Mesendoderm (in vitro differentiated cells): ENCODE measurements at regions not wholly inside any gene's neighbourhood (a gene's known extent, or its start where the extent isn't known, plus 50 kb on each side); places are given as distances from the start of the nearest gene placed in this dataset.
A peak's percentile ranks its signal among the peaks of the same experiment; 100 is the strongest.
"Not testable (repeated sequence)": the region's sequence is repeated elsewhere in the genome, so short reads cannot be mapped to it uniquely, and the experiment has no call there.

Source experiments
- DNase-seq: peaks from one replicate; pipeline ENCODE4 v3.0.0; 2013
- H2AK5ac ChIP-seq: 2 replicates; pipeline ENCODE4 v1.6.1; 2013; ENCODE audit warnings: low read length, inconsistent platforms
- H2BK120ac ChIP-seq: 2 replicates; pipeline ENCODE4 v1.6.1; 2013; ENCODE audit warnings: low read depth, mild to moderate bottlenecking, low read length, moderate library complexity, mixed read lengths
- H2BK15ac ChIP-seq: replicated peaks from 2 replicates; pipeline ENCODE4 v1.6.1; 2013; ENCODE audit warnings: low read depth, mild to moderate bottlenecking, moderate library complexity
- H2BK5ac ChIP-seq: 2 replicates; pipeline ENCODE4 v1.6.1; 2013; ENCODE audit warnings: low read length, inconsistent platforms
- H3K18ac ChIP-seq: 2 replicates; pipeline ENCODE4 v1.6.1; 2013; ENCODE audit warnings: mild to moderate bottlenecking, low read length, mixed read lengths
- H3K23ac ChIP-seq: one replicate; pipeline ENCODE4 v1.6.1; 2013; ENCODE audit warnings: low read length
- H3K27ac ChIP-seq: 2 replicates; pipeline ENCODE4 v1.5.1; 2013; ENCODE audit warnings: low read depth, mild to moderate bottlenecking, inconsistent platforms, low read length, moderate library complexity
- H3K27me3 ChIP-seq: 2 replicates; pipeline ENCODE4 v1.6.1; 2013; ENCODE audit warnings: low read length, control low read depth, mild to moderate bottlenecking, inconsistent platforms; ENCODE audit not compliant: insufficient read depth, poor library complexity
- H3K36me3 ChIP-seq: 2 replicates; pipeline ENCODE4 v1.6.1; 2013; ENCODE audit warnings: low read length, inconsistent platforms; ENCODE audit not compliant: control insufficient read depth, insufficient read depth
- H3K4ac ChIP-seq: one replicate; pipeline ENCODE4 v1.6.1; 2013; ENCODE audit warnings: low read depth, mild to moderate bottlenecking, low read length, moderate library complexity
- H3K4me1 ChIP-seq: 2 replicates; pipeline ENCODE4 v1.6.1; 2013; ENCODE audit warnings: low read depth, low read length, inconsistent platforms; ENCODE audit not compliant: control insufficient read depth
- H3K4me2 ChIP-seq: 2 replicates; pipeline ENCODE4 v1.6.1; 2013; ENCODE audit warnings: low read length
- H3K4me3 ChIP-seq: 2 replicates; pipeline ENCODE4 v1.5.1; 2013; ENCODE audit warnings: mild to moderate bottlenecking, low read length
- H3K56ac ChIP-seq: one replicate; pipeline ENCODE4 v1.6.1; 2013; ENCODE audit warnings: low read length
- H3K79me1 ChIP-seq: 2 replicates; pipeline ENCODE4 v1.6.1; 2013; ENCODE audit warnings: low read length, inconsistent platforms
- H3K79me2 ChIP-seq: 2 replicates; pipeline ENCODE4 v1.6.1; 2013; ENCODE audit warnings: mild to moderate bottlenecking, low read length; ENCODE audit not compliant: control insufficient read depth, insufficient read depth
- H3K9ac ChIP-seq: 2 replicates; pipeline ENCODE4 v1.6.1; 2013; ENCODE audit warnings: low read length, inconsistent platforms
- H4K5ac ChIP-seq: one replicate; pipeline ENCODE4 v1.6.1; 2013; ENCODE audit warnings: low read length
- H4K8ac ChIP-seq: one replicate; pipeline ENCODE4 v1.6.1; 2013; ENCODE audit warnings: low read depth, mild to moderate bottlenecking, control low read depth, low read length, moderate library complexity
- WGBS: extraction: QIAGEN DNeasy Blood & Tissue Kit; methylation state at CpG from one replicate; pipeline ENCODE4 v1.1.7; 2013; ENCODE audit warnings: low lambda C conversion rate, missing lambda C conversion rate; ENCODE audit not compliant: insufficient coverage; ENCODE audit errors: extremely low coverage; 5-methylcytosine and 5-hydroxymethylcytosine counted together

DNA sequence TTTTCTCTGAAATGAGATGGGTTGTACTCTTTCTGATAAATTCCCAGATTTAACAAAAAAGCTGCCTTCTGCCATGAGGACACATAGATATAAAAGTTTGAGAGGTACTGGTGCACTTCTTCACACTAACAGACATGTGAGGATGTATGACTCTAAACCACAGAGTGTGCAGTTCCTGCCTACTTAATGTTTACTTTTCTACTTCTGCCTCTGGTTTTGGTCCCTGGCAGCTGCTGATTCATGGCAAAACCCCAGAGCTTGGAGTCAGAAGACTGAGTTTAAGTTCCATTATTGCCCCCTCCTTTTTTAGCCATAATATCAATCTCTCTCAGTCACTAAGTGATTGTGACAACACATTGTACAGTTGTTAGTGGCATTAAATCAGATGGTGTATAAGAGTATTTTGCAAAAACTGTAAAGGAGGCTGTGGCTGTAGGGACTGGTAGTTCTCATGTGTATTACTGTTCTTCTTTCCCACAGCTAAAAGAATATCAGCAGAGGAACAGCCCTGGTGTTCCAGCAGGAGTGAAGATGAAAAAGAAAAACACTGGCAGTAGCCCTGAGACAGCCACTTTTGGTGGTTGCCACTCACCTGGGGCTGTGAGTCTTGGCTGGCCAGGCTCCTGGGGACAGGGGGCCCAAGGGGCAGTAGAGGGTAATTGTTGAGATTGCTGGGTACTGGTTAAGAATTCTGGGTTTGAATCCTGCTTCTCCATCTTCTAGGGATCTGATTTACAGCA, 64.4 kb upstream of the CSPG4 start:
- H4K8ac ChIP-seq, H2AK5ac ChIP-seq, H3K23ac ChIP-seq, H3K27ac ChIP-seq, H3K4me2 ChIP-seq, DNase-seq, H3K56ac ChIP-seq, H3K9ac ChIP-seq, H3K36me3 ChIP-seq, H2BK15ac ChIP-seq, H4K5ac ChIP-seq, H3K18ac ChIP-seq, H2BK120ac ChIP-seq, H2BK5ac ChIP-seq, H3K4ac ChIP-seq, H3K4me3 ChIP-seq, H3K79me1 ChIP-seq, H3K27me3 ChIP-seq, H3K79me2 ChIP-seq, H3K4me1 ChIP-seq: not testable (repeated sequence)

DNA sequence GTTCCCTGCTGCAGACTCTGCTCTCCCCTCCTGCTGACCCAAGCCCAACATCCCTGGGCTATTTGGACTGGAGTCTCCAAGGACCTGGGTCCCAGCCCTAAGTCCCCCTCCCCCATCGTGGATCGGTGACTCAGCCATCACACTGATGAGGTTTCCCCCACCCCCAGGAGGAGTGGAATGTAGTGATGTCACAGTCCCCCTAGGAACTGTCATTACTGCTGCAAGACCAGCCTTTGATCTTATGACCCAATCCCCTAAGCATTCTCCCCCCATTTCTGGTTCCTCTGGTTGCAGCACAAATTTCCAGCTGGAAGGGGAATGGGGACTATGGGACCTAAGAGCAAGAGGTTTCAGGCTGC, 63.4 kb upstream of the CSPG4 start:
- Histone ChIP-seq H2BK120ac (no peak overlapping the region), H3K56ac (peak overlapping the region; percentile 15), H4K5ac (no peak overlapping the region), H4K8ac (no peak overlapping the region), H3K27me3 (no peaks in the 10 kb centered on the region), H3K27ac (no peak overlapping the region), H3K23ac (no peak overlapping the region), H3K79me2 (no peaks in the 10 kb centered on the region), H3K4me2 (no peak overlapping the region), H3K4ac (no peak overlapping the region), H3K9ac (no peak overlapping the region), H3K36me3 (no peaks in the 10 kb centered on the region), H3K18ac (peak overlapping the region; percentile 31), H3K79me1 (no peaks in the 10 kb centered on the region), H3K4me3 (no peak overlapping the region), H2AK5ac (no peak overlapping the region), H2BK15ac (no peak overlapping the region), H2BK5ac (no peak overlapping the region), H3K4me1 (peaks cover 6% of the 10 kb centered on the region)
- whole genome bisulfite sequencing, result no CpG with 5 or more reads among the region's 2 CpGs
- DNase-seq, result peak; percentile 96

DNA sequence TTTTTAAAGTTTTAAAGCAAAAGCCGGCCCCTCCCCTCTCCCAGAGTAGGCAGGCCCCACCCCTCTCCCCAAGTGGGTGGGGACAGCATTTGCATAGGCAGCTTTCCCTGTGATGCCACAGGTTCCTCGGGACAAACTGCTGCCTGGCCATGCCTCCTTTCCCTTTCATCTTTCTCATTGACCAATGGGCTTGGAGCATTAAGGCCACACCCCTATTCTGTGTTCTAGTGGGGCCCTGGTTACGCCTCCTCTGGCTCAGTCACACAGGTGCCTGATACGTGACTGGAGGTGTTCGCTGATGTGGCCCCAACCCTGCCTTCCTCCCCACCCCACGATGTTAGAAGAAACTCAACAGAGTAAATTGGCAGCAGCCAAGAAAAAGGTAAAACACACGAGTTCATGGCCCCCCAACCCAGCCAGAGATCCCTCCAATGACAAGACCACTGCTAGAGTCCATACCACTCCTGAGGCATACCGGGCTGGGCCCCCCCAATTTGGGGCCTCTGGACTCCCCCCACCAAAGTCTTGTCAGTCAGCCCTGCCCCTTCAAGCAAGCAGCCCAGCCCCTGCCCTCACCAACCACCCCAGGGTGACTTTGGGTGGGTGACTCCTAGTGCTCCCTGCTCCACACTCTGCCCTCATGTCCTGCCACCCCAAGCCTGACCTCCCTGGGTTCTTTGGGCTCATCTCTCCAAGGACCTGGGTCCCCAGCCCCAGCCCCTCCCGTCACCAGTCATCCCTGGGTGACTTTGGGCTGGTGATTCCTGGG, 62.8 kb upstream of the CSPG4 start:
- DNase-seq, result peak; percentile 91
- H2BK15ac ChIP-seq, result no peak overlapping the region
- H3K4me2 ChIP-seq, result no peak overlapping the region
- peaks cover 6% of the 10 kb centered on the region for H3K4me1 ChIP-seq
- no peak overlapping the region for H2BK120ac ChIP-seq
- H3K56ac ChIP-seq, result peak overlapping the region; percentile 15
- H3K27ac ChIP-seq, result no peak overlapping the region
- H3K9ac ChIP-seq, result no peak overlapping the region
- H3K18ac ChIP-seq, result peak overlapping the region; percentile 31
- no peak overlapping the region for H3K4ac ChIP-seq
- no peak overlapping the region for H3K4me3 ChIP-seq
- no CpG with 5 or more reads among the region's 9 CpGs for WGBS
- no peak overlapping the region for H4K8ac ChIP-seq
- no peaks in the 10 kb centered on the region for H3K79me2 ChIP-seq
- H3K27me3 ChIP-seq, result no peaks in the 10 kb centered on the region
- no peak overlapping the region for H4K5ac ChIP-seq
- no peaks in the 10 kb centered on the region for H3K79me1 ChIP-seq
- no peaks in the 10 kb centered on the region for H3K36me3 ChIP-seq
- no peak overlapping the region for H2BK5ac ChIP-seq
- H3K23ac ChIP-seq, result no peak overlapping the region
- no peak overlapping the region for H2AK5ac ChIP-seq

GRCh38 chr15:75773974-75774373, 61.3 kb upstream of the CSPG4 start:
- not testable (repeated sequence) for H2AK5ac ChIP-seq, H3K4me3 ChIP-seq, DNase-seq, H2BK120ac ChIP-seq, H2BK5ac ChIP-seq, H3K4ac ChIP-seq, H3K4me2 ChIP-seq, H3K27ac ChIP-seq, H3K23ac ChIP-seq, H3K79me1 ChIP-seq, H3K56ac ChIP-seq, H3K4me1 ChIP-seq, H3K36me3 ChIP-seq, H3K18ac ChIP-seq, H2BK15ac ChIP-seq, H4K5ac ChIP-seq, H3K79me2 ChIP-seq, H3K27me3 ChIP-seq, H4K8ac ChIP-seq, H3K9ac ChIP-seq
- no CpG with 5 or more reads among the region's 3 CpGs for WGBS

- H3K18ac ChIP-seq, H3K27ac ChIP-seq, H3K27me3 ChIP-seq, H3K4me3 ChIP-seq, H3K4me2 ChIP-seq, H4K8ac ChIP-seq, H3K36me3 ChIP-seq, H4K5ac ChIP-seq, H3K56ac ChIP-seq, H3K23ac ChIP-seq, H2BK120ac ChIP-seq, H2BK15ac ChIP-seq, H3K4me1 ChIP-seq, DNase-seq, H3K9ac ChIP-seq, H3K79me2 ChIP-seq, H3K79me1 ChIP-seq, H2AK5ac ChIP-seq, H3K4ac ChIP-seq, H2BK5ac ChIP-seq: not testable (repeated sequence)
- WGBS, result no CpG with 5 or more reads among the region's 2 CpGs
Measured at GRCh38 chr15:75771054-75771453, 58.4 kb upstream of the CSPG4 start.
